HG03432 (cell line): ENCODE measurements at regions not wholly inside any gene's neighbourhood (a gene's known extent, or its start where the extent isn't known, plus 50 kb on each side); places are given as distances from the start of the nearest gene placed in this dataset.

ENCODE experiments used
- ATAC-seq: cut with Tn5 transposase; IDR thresholded peaks from one replicate; pipeline ENCODE4 v1.9.1; 2021; ENCODE audit warnings: mild to moderate bottlenecking, moderate library complexity; ENCODE audit not compliant: unreplicated experiment

DNA sequence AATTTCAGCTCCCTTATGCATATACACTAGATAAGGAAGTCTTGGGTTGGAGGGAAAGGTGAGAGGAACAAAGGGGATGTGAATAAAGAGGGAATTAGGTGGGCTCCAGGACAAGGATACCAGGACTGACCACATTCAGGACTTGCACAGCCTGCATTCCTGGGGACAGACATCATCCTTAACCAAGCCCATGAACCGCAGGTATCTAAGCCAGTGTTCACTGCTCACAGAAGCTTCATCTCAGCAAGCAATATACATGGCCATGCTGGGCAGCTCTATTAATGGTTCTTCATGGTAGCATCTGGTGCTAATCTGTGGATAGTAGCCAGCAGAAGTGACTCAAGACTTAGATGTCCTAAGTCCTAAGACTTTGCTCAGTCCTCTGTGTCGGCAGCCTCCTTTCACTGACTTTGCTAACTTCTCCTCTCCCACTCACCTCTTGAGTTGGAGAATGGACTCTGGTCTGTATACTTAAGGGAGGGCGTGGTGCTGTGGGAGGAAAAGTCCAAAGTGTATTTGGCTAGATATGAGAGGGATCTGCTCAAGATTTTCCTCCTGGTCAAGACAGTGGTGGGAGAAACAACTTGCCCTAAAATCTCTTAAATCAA is 136.1 kb downstream of the ASCL1 start:
- ATAC-seq = no peak

DNA sequence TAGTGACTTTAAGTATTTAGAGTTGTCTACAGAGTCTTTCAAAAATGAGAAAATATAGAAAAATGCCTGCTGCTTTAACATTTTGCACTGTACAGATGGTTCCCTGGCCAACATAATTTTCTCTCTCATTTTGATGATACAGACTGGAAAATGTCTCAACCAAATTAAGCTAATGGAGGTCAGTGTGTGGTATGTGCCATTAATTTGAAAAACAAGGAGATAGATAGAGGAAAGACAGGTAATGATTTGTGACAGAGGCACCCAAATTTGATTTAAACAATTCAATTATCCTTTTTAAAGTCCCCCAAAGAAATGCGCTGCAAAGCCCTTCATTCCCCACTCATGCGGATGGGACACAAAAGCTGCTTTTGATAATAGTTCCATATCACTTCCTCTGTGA is 140.0 kb downstream of the ASCL1 start:
- no peak for ATAC-seq

DNA sequence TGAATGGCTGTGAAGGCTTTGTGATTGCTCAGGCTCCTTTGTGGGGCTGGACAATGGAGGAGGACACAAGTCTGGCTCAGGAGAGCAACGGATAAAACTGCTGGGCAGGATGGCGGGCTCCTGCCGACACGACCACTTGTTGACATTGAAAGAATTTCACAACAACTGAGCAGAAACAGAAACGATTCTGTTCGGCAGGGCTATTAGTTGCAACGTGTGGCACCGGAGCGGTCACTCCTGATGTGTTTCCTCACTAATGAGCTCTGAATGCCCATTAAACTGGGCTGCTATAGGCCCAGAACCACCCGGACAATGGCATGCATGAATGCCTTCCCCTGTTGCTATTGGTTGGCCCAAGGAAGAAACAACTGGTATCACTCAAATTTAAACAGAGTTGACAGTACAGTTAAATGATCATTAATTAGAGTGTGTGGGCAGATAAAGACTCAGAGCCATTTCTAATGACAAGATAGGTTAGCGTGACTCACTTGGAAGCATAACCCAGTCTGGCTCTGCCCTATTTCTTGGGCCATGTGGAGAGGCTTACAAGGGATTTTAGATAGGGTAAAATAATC is 142.9 kb downstream of the ASCL1 start:
- ATAC-seq = no peak

DNA sequence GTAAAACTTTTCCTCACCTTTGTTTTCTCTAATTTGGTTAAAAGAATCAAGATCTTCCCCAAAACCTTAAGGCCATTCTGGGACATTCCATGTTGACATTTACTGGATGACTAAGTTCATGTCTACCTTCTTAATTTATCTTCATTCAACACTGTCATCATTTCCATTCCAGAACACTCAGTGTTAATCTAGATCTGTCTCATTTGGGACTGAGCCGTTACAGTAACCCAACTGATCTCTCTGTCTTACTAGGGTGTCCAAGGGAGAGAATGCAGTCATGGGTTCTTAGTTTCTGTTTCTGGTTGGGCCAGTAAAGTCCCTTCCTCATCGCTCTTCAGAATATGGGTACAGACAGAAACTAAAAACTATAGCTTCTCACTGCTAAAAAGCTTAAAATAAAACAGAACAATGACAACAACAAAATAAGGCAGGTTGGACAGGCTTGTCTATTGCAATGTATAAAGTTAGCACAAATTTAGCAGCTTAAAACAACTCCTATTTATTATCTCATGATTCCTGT is 144.8 kb downstream of the ASCL1 start:
- peak; percentile 82 for ATAC-seq

DNA sequence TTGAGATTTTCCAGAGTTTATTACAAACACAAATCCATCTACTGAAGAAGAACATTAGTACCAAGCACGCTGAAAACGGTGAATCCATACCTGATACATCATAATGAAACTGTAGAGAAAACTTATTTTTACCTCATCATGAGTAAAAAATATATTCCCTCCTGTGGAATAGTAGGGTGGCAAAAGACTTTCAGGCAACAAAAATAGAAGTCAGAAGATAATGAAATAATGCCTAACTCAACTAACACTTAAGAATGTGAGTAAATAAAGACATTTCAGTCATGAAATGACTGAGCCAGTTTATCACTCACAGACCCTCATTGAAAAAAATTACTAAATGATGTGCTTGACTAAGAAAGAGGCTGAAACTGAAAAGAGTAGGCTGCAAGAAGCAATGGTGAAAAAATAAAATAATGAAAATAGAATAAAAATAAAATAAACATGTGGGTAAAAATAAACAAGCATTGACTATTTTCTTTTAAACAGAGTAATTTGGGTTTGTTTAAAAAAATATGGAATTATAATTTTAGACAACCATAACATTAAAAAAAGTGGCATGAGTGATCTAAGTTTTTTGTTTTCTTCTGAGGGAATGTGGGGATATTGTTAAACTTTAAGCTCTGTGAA is 148.6 kb downstream of the ASCL1 start:
- ATAC-seq = peak; percentile 71

DNA sequence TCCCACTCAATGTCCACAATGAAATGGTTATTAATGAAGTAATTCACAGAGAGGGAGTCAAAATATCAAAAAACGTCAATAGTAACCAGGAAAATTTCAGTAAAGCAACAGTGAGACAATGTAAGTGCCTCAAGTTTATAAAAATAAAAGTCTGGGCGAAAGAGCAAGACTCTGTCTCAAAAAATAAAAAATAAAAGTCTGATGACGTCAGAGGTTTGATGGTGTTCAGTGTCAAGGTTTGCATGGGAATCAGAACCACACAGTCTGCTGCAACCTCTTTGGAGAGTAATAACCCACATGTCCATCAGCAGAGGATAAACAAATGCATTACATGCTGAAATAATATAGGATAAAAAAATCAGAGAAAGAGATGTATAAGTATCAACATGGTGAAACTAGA is 152.4 kb downstream of the ASCL1 start:
- no peak for ATAC-seq

DNA sequence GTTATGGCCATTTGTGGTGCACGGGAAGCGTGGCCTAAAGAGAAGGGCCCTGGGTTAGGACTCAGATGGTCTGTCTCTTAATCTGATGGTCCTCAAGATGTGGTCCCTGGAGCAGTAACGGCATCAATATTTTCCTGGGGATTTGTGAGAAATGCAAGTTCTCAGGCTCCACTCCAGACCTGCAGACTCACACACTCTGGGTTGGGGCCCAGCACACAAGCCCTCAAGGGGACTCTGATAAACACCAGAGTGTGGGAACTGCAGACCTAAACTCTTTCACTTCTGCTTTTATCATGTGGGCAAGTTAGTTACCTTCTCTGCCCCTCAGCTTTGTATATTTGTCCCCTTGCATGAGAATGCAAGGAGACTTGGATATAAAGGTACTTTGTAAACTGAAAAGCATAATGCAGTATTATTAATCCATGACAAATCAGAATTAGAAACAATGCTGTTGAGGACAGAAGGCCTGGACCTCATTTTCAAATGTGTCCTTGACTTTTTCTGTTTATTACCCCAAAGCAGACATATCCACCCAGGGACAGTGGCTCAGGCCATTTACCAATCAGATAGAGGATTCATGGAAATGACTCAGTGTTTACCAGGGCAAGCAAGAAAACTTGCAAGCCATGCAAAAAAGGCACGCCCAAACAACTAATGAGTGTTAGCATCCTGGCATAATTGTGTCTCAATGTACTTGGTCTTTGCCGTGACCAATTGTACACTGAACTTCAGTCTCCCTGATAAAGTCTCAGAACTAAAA is 157.0 kb downstream of the ASCL1 start:
- peak; percentile 96 for ATAC-seq

DNA sequence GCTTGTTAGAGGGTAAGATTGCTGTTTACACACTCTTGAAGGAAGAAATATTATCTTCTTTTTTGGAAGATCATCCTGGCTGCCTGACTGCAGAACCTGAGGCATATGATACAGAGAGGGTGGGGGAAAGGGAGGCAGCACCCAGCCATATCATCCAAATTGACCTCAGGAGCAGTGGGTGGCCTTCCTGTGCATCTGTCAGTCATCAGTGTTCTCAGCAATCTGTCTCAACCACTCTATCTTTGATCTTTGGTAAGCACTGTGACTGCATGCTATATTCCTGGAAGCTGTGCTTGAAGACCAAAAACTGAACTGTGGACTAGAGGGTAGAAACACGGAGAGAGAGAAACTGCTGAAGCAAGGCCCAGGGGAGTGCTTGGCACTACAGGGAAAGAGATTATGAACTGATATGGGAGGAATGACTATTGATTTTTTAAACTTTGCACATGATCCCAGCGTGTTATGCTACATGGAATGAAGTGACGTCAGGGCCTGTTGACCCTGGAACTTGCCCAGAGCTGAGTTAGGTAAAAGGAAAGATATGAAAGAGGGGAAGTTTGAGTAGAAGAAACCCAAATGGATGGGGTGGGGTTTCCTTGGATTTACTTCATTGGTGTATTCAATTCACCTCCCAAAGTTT is 171.5 kb downstream of the ASCL1 start:
- no peak for ATAC-seq

DNA sequence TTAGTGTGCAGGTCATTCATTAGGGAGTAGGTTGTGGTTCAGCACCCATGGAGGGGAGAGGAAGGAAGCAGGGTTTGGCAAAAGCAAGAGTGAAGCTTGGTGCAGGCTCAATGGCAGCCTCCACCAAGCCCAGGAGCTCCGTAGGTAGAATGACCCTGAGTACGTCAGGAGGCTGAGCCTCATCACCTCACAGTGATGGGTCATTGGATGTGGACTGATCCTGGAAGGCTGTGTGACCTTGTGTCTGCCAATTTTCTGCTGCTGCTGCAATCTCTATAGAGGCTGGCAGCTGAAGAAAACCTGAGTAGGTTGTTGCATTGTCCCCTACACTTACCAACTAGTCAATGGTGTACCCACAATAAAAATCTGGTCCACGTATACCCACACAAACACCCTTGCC is 173.1 kb downstream of the ASCL1 start:
- no peak for ATAC-seq

DNA sequence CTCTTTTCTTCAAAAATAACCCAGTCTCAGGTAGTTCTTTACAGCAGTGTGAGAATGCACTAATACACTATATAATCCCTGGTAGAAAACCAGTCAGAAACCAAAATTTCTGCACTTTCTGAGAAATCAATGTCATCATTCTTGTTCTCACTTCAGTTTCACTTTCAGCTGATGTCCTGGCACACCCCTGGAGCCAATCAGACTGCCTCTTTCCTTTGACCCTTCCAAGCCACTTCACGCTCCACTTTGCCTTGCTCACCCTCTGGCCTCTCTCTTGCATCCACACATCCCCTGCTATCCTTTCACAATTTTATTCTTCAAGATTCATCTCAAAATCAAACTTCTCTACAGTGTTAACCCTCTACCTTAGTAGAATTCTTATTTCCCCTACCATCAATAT is 181.1 kb downstream of the ASCL1 start:
- no peak for ATAC-seq

DNA sequence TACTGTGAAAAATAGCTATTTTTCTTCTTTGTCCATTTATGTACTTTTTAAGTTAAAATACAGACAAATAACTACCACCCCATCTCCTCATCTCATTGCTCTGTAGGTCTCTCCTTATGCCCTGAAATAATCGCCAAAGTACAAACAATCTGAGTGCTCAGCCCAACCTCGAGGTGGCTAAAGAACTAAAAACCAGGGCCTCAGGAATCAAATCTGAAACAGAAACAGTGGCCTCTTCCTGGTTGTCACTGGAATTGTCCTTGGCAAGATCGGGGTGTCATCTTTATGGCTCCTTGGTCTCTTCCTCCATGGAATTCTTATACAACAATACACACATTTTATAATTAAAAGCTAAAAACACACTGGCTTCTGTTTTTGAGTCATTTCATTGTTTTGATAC is 182.4 kb downstream of the ASCL1 start:
- no peak for ATAC-seq

DNA sequence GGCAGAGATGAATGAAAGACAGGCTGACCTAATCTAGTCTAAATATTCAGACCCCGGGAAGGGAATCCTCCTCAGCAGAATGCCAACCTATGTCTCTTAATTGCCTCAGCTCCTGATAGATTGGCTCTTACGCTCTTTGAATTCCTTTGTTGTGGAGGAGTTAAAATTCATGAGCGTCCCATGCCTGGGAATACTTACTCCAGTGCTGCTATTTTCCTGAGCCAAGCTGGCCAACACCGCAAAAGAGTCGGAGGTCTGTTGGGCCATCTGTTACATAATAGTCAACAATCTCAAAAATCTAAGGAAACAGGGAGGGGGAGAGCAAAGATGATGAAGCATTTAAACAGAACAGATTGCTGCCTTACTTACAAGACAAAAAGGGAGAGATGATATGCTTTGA is 182.8 kb downstream of the ASCL1 start:
- no peak for ATAC-seq

DNA sequence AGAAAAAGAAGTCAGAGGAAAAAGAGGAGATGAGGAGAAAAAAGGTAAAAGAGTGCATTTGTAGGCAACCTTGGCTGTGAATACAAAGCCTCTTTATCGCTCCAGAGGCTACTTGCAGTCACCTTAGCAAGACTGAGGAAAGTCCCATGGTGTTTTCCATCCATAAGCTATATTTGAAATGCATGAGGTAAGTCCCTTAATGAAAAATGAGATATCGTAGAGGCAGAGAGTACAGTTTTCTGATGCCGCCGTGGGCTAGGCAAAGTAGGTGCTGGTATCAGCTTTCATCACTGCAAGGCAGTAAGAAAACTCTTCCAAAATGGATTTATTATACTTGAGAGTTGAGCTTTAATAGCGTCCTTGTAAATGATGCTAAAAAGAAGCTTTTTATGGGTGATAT is 186.8 kb downstream of the ASCL1 start:
- ATAC-seq = peak; percentile 47

DNA sequence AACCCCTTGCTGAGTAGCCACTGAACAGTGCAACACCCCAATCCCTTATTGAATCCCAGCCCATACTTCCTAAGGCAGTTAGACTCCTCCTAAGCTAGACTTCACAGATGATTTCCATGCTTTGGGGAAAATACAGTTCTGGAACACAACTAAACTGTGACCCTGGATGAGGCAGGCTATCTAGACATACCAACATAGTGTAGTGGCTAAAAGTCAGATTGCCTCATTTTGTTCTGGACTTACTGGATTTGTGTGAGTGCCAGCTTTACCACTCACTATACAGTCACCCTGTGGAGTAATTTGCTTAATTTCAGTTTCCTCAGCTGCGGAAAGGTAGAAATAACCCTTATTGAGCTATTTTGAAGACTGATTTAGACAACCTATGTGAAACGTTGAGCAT is 203.1 kb downstream of the ASCL1 start:
- no peak for ATAC-seq

DNA sequence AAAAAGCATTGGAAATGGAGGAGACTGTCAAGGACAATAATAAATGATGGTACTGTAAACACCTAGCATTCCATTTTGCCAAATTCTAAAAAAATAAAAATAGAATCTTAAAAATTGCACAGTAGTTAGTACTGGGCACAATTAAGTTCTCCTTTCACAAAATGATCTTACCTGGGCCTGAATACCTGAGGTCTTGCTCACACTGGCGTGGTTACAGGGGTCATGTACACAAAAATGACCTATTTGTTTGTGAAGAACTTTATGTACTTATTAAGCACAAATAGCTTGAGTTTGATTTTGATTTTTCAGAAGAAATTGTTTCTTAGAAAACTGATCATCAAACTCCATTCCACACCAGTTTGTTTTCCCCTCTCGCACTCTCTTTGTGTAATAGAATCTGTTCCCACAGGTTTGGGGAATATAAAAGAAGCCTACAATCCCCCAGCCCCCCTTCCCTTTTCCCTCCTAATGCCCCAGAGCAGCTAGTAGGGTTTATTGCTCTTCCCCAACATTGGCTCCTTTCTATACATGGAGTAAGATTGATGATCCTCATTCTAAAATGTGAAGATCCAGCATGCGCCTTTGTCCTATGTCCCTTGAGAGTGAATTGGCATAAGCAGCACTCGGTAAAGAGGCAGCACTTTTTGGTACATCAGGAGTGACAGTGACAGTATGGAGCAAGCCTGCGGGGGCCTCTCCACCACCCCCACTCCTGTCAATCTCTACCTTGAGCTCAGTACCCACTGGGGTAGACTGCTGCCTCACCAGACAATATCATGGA is 204.3 kb downstream of the ASCL1 start:
- no peak for ATAC-seq

DNA sequence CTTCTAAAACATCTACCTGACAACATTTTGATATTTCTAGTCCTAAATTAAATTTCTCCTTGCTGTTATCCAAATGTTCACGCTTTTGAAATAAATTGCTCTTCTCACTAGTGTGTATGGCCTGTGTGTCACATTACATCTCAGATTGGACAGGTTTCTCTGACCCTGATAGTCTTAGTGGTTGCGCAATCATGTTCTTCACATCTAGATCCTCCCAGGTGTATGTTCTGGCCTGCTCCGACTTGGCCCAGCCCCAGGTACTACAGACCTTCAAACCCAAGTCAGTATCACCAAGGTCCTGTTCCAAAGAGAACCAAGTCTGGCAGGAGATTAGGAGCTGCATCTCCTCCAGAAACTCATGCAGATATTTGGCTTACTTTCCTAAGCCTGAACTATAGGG is 209.5 kb downstream of the ASCL1 start:
- no peak for ATAC-seq

DNA sequence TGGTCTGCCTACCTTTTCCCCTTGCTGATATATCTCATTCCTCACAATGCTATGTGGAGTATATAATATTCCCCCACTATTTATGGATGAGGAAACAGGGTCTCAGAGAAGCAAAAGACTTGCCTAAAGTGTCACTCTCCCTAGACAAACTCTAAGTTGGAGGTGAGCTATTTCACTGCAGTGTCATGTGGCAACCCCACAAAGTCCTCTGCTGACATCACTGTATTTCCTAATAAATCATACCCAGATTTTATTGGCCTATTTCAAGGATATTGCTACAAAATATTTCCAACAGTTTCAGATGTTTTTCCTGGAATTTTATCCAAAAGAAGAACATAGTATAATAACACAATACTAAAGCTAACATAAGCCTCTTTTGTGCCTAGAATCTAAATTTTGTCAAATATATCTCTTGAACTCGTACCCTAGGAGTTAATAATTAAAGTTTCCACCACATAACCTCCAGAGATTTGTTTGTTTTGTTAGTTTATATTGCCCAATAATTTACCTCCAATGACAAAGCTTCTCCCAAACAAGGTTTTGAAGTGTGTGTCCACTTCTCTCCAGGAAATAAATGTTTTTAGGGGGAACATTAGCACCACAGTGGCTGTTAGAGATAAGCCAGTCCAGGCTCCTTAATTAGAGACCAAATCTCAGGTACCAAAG is 215.1 kb downstream of the ASCL1 start:
- ATAC-seq = no peak

DNA sequence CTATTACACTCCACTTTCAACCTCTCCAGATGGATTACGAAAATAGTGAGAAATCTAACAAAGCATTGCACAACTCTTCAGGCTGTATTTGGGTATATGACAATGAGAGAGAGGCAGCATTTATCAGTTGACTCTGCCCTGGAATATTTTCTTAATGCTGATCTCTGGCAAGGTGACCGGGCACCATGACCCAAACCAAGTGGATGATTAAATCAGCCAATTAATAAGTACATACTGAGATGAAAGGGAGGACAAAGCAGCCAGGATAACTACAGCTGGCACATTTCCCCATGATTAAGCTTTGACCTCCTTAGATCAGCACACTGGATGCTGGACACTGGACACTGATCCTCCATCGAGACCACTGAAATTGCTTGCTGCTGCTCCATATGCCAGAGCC is 218.2 kb downstream of the ASCL1 start:
- ATAC-seq = no peak

DNA sequence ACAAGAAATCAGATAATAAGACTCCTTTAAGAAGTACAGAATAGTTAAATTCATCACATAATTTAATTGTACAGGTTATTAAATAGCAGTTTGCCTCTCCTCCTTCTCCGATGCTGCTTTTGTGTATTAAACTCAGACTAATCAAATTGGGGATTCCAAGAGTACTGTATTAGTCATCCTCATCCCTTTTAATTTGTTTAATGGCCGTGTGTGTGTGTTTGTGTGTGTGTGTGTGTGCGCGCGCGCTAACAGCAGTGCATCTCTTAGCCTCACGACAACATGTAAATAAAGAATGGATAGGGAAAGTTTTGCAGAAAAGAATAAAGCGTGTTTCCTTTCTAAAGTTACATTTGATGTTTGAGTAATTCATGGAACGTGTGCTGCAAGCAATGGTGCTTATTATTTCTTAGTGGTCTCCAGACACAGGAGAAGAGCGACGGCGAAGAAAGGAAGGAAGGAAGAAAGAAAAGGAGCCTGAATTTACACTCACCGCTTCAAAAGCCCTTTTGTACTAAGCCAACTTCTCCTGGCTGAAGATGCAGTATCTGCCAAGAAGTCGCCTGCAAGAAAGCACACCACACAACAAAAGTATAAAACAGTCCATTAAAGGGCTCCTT is 220.3 kb downstream of the ASCL1 start:
- ATAC-seq = no peak
